HL-60 (cell line): ENCODE measurements at regions not wholly inside any gene's neighbourhood (a gene's known extent, or its start where the extent isn't known, plus 50 kb on each side); places are given as distances from the start of the nearest gene placed in this dataset.

Experiments used
- CTCF ChIP-seq: IDR thresholded peaks from one replicate; pipeline ENCODE4 v1.5.1; 2011; ENCODE audit warnings: low read length, control low read depth, inconsistent platforms; ENCODE audit not compliant: insufficient read depth
- POLR2AphosphoS5 ChIP-seq: IDR thresholded peaks from 2 replicates; pipeline ENCODE4 v1.6.1; 2012; ENCODE audit warnings: low read depth
- REST ChIP-seq: IDR thresholded peaks from 2 replicates; pipeline ENCODE4 v1.6.1; 2012; ENCODE audit warnings: low read depth; ENCODE audit not compliant: insufficient replicate concordance
- SPI1 ChIP-seq: IDR thresholded peaks from 2 replicates; pipeline ENCODE4 v1.6.1; 2012; ENCODE audit warnings: low read depth, mild to moderate bottlenecking, borderline replicate concordance

GRCh38 chr15:47119349-47119748 is 598.0 kb upstream of the SEMA6D start:
- TF ChIP-seq CTCF = no peak
- no peak for TF ChIP-seq REST
- no peak for TF ChIP-seq POLR2AphosphoS5
- no peak for TF ChIP-seq SPI1
